Left ventricle myocardium inferior (tissue), 1 donor: ENCODE measurements at regions not wholly inside any gene's neighbourhood (a gene's known extent, or its start where the extent isn't known, plus 50 kb on each side); places are given as distances from the start of the nearest gene placed in this dataset.

Experiments
- DNase-seq: peaks from one replicate; pipeline ENCODE4 v3.0.0-alpha.2; 2020
- H3K27ac ChIP-seq: fragments of 200-600 bp; replicated peaks from 2 replicates; pipeline ENCODE4 v1.8.0; 2021
- H3K27me3 ChIP-seq: fragments of 200-600 bp; 2 replicates; pipeline ENCODE4 v1.8.0; 2021; ENCODE audit warnings: low read depth
- H3K36me3 ChIP-seq: fragments of 200-600 bp; 2 replicates; pipeline ENCODE4 v1.8.0; 2021
- H3K4me1 ChIP-seq: fragments of 200-600 bp; 2 replicates; pipeline ENCODE4 v1.8.0; 2021
- H3K4me3 ChIP-seq: fragments of 200-600 bp; 2 replicates; pipeline ENCODE4 v1.8.0; 2021; ENCODE audit warnings: mild to moderate bottlenecking, moderate library complexity
- H3K9me3 ChIP-seq: fragments of 200-600 bp; replicated peaks from 2 replicates; pipeline ENCODE4 v1.8.0; 2021
- intact Hi-C: fragments of 100-400 bp; cut with micrococcal nuclease; formaldehyde crosslinking; loops from one replicate; pipeline ENCODE4 v1.11.0; 2022
- TF ChIP-seq, protein P1 (sequence below): fragments of 200-600 bp; IDR thresholded peaks from 2 replicates; pipeline ENCODE4 v1.8.0; 2021; ENCODE audit warnings: antibody characterized with exemption, mild to moderate bottlenecking, borderline replicate concordance
- donor health status: DM: no; HTN: yes; CAD: no; lungs with severe emphysema.

DNA sequence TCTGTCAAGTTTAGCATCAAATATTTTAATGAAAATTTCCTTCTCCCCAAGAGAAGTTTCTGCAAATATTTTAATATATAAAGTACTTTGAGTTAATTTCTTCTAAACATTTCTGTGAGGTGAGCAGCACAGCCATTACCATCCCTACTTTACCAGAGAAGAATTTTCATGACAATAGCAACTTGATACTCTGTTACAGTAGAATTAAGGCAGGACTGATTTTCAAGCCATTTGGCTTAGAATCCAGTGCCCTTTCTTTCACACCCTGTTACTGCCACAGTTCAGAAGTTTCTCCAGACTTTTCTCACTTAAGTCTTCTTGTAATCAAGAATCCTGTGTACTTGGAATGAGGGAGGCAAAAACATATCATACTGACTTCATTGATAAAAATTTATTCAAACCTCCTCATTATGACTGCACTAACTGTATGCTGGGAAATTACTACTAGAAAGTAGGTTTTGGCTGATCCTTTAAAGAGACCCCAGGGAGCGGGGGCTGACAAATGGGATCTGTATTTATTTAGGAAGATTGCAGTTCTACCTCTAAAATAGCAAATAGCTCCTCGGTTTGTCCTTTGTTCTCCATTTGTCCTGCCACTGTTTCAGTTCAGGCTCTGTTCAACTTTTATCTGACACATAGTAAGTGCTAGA is 557.0 kb upstream of the SGO1 start:
- no peak for DNase-seq
- TF ChIP-seq, protein P1, sequence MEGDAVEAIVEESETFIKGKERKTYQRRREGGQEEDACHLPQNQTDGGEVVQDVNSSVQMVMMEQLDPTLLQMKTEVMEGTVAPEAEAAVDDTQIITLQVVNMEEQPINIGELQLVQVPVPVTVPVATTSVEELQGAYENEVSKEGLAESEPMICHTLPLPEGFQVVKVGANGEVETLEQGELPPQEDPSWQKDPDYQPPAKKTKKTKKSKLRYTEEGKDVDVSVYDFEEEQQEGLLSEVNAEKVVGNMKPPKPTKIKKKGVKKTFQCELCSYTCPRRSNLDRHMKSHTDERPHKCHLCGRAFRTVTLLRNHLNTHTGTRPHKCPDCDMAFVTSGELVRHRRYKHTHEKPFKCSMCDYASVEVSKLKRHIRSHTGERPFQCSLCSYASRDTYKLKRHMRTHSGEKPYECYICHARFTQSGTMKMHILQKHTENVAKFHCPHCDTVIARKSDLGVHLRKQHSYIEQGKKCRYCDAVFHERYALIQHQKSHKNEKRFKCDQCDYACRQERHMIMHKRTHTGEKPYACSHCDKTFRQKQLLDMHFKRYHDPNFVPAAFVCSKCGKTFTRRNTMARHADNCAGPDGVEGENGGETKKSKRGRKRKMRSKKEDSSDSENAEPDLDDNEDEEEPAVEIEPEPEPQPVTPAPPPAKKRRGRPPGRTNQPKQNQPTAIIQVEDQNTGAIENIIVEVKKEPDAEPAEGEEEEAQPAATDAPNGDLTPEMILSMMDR, result no peak
- H3K4me3 ChIP-seq, result no peak overlapping the region
- no peaks in the 10 kb centered on the region for H3K36me3 ChIP-seq
- no peaks in the 10 kb centered on the region for H3K27me3 ChIP-seq
- H3K4me1 ChIP-seq, result no peaks in the 10 kb centered on the region
- H3K9me3 ChIP-seq, result no peaks in the 10 kb centered on the region
- intact Hi-C loops, result loop anchor here (5.0 kb wide), 1 partner anchor 231 kb away; no protein-coding TSS in a partner anchor
- H3K27ac ChIP-seq, result no peak overlapping the region

DNA sequence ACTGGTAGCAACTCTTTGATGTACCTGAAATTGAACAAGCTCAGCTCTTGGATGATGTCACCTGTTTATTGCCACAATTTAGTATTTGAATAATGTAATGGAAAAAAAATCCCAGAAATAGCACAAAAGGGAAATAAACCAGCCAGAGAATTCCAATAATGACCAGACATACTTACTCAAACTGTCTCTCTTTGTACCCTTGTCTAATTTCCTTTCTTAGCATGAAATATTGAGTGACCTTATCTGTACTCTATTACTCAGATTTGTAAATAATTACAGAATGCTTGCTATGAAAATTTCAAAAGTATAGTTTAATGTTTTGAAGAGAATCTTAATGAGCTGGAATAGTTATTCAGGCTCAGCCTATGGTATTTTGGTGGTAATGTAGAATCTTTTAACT is 555.4 kb upstream of the SGO1 start:
- no peaks in the 10 kb centered on the region for H3K36me3 ChIP-seq
- TF ChIP-seq, protein P1, result no peak
- no peaks in the 10 kb centered on the region for H3K9me3 ChIP-seq
- intact Hi-C loops, result loop anchor here (5.0 kb wide), 1 partner anchor 229 kb away; no protein-coding TSS in a partner anchor
- no peaks in the 10 kb centered on the region for H3K4me1 ChIP-seq
- no peaks in the 10 kb centered on the region for H3K27me3 ChIP-seq
- no peak overlapping the region for H3K4me3 ChIP-seq
- no peak overlapping the region for H3K27ac ChIP-seq
- no peak for DNase-seq

DNA sequence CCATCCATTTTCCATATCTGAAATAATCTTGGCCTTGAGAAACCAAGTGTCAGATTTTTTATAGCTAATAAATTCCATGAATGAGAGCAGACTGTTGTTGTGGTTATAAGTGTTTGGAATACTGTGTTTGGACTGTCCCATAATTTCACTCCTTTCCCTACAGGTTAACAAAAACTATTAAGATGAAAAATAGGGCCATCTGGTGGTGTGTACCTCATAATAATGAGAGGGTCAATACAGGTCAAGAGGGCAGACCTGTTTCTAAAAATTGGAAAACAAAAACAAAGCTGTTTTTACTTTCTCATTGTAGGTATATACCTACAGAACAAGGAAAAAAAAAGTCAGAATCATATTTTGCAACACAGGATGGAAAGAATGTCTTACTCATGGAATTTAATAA is 553.8 kb upstream of the SGO1 start:
- no peaks in the 10 kb centered on the region for H3K4me1 ChIP-seq
- intact Hi-C loops, result loop anchor here (5.0 kb wide), 1 partner anchor 228 kb away; no protein-coding TSS in a partner anchor
- H3K36me3 ChIP-seq, result no peaks in the 10 kb centered on the region
- TF ChIP-seq, protein P1, result peak; percentile 54
- H3K9me3 ChIP-seq, result no peaks in the 10 kb centered on the region
- no peak overlapping the region for H3K4me3 ChIP-seq
- H3K27me3 ChIP-seq, result no peaks in the 10 kb centered on the region
- no peak for DNase-seq
- H3K27ac ChIP-seq, result no peak overlapping the region

DNA sequence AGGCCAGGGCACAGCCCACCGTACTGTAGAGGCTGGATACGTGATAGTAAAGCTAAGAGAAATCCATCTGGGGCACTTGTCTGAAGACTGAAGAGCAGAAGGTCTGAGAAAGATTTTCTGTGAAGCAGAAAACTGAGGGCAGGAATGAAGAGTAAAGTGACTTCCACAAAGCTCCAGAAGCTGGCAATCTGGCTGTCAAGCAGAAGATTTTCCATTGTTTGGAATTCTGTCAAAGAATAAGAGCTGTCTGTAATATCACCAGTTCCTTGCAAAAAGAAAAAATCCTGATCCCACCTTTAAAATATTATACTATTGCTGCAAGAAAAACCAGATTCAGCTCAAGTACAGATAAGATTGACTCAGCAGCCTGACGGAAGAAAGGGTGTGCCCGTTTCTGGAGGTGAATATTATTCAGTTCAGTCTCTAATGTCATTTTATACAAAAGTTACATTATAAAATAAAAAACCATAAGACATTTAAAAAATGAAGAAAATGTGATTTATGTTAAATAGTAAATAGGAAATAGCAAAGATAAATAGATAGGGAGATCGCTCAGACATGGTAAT is 550.4 kb upstream of the SGO1 start:
- no peak overlapping the region for H3K27ac ChIP-seq
- H3K4me3 ChIP-seq, result no peak overlapping the region
- no peaks in the 10 kb centered on the region for H3K36me3 ChIP-seq
- H3K9me3 ChIP-seq, result no peaks in the 10 kb centered on the region
- no peak for DNase-seq
- intact Hi-C loops, result no loop called here
- TF ChIP-seq, protein P1, result no peak
- no peaks in the 10 kb centered on the region for H3K4me1 ChIP-seq
- no peaks in the 10 kb centered on the region for H3K27me3 ChIP-seq

DNA sequence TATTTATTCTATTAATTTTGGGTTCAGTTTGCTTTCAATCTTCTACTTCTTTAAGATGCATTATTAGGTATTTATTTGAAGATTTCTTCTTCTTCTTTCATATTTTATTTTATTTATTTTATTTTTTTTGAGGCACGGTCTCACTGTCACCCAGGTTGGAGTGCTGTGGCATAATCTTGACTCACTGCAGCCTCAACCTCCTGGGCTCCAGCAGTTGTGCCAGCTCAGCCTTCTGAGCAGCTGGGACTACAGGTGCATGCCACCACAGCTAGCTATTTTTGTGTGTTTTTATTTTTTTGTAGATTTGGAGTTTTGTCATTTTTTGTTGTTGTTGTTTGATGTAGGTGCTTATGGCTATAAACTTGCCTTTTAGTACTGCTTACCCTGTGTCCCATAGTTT is 543.2 kb upstream of the SGO1 start:
- H3K27ac ChIP-seq, result no peak overlapping the region
- no peak for DNase-seq
- no peaks in the 10 kb centered on the region for H3K9me3 ChIP-seq
- H3K4me1 ChIP-seq, result no peaks in the 10 kb centered on the region
- TF ChIP-seq, protein P1, result no peak
- no peaks in the 10 kb centered on the region for H3K36me3 ChIP-seq
- intact Hi-C loops, result no loop called here
- no peak overlapping the region for H3K4me3 ChIP-seq
- H3K27me3 ChIP-seq, result no peaks in the 10 kb centered on the region
